ENCODE measurements at regions not wholly inside any gene's neighbourhood (a gene's known extent, or its start where the extent isn't known, plus 50 kb on each side); places are given as distances from the start of the nearest gene placed in this dataset.

DNA sequence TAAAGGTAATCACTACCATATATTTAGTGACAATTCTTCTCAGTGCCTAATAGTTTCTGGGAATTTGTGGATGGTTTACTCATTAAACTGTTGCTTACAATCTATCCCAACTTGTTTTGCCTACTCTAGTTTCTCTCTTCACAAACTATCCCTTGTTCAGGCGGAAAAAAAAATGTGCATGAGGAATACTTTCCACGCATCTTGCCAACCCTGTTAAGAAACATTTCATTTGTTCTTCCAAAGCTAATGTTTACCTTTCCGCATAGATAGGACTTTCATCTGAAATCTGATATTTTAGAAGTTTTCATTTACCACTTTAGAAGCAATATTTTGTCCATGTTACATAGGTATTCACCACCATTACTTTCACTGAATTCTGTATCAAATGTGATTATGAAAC lies 191.9 kb downstream of the MDFIC start:
- in situ Hi-C loops (cut with MboI) = no loop called here
- WGBS, 2 experiments (ENCODE audit: low coverage in 1 of 2, low lambda C conversion rate in 2 of 2, missing lambda C conversion rate in 2 of 2) = 93 to 95% methylated on average over 3 of the region's 3 CpGs
- no peaks in the 10 kb centered on the region for H4K20me1 ChIP-seq (ENCODE audit: insufficient read depth)
- no peaks in the 10 kb centered on the region for H3F3A ChIP-seq (ENCODE audit: insufficient read depth)
- no peaks in the 10 kb centered on the region for H3K79me2 ChIP-seq (ENCODE audit: insufficient read depth)
- no peak for DNase-seq
- H3K9ac ChIP-seq = no peak overlapping the region
- H3K4me1 ChIP-seq (ENCODE audit: insufficient read depth) = no peaks in the 10 kb centered on the region
- no peaks in the 10 kb centered on the region for H3K9me3 ChIP-seq (ENCODE audit: low read depth)
- no peaks in the 10 kb centered on the region; the same call in 1 of the 2 replicates for H3K9me2 ChIP-seq (ENCODE audit: insufficient read depth)
- no peaks in the 10 kb centered on the region for H3K36me3 ChIP-seq (ENCODE audit: low read depth)
- H3K27me3 ChIP-seq (replicated peaks; ENCODE audit: insufficient read depth) = no peaks in the 10 kb centered on the region
- H3K4me2 ChIP-seq (ENCODE audit: unreplicated experiment) = no peak overlapping the region
- no peak overlapping the region for H2AFZ ChIP-seq
- TF ChIP-seq EZH2phosphoT487 (IDR thresholded peaks at IDR 0.05; ENCODE audit: insufficient read depth, low read depth) = no peak
- no peak for TF ChIP-seq EZH2 (IDR thresholded peaks at IDR 0.05; ENCODE audit: insufficient read depth, poor library complexity, severe bottlenecking)
- no peak overlapping the region for H3K27ac ChIP-seq
- H3K4me3 ChIP-seq = no peak overlapping the region

DNA sequence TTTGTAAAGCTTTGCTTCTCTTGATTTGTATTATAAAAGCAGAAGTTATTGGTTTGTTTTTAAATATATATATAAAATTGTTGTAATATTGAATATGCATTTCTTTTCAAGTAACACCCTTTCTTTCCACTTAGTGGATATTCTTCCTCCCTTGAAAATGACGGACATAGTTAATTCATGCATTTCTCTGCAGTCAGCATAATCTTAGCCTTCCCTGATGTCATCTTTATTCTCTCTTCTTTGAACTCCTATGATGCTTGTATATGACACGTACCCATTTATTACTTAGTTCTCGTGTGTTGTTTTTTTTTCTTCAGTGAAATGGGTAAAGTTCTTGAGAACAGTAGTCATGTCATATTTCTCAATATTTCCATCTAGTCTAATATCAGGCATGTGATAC lies 191.2 kb downstream of the MDFIC start:
- no peaks in the 10 kb centered on the region for H3K4me1 ChIP-seq (ENCODE audit: insufficient read depth)
- H3K9me2 ChIP-seq (ENCODE audit: insufficient read depth) = no peaks in the 10 kb centered on the region; the same call in 1 of the 2 replicates
- no peaks in the 10 kb centered on the region for H3K79me2 ChIP-seq (ENCODE audit: insufficient read depth)
- WGBS, 2 experiments (ENCODE audit: low coverage in 1 of 2, low lambda C conversion rate in 2 of 2, missing lambda C conversion rate in 2 of 2) = 91 to 98% methylated on average over 3 of the region's 3 CpGs
- H3K4me2 ChIP-seq (ENCODE audit: unreplicated experiment) = no peak overlapping the region
- no peak overlapping the region for H2AFZ ChIP-seq
- in situ Hi-C loops (cut with MboI) = no loop called here
- no peak for TF ChIP-seq EZH2 (IDR thresholded peaks at IDR 0.05; ENCODE audit: insufficient read depth, poor library complexity, severe bottlenecking)
- H3K36me3 ChIP-seq (ENCODE audit: low read depth) = no peaks in the 10 kb centered on the region
- H3F3A ChIP-seq (ENCODE audit: insufficient read depth) = no peaks in the 10 kb centered on the region
- H3K27ac ChIP-seq = no peak overlapping the region
- H3K9me3 ChIP-seq (ENCODE audit: low read depth) = no peaks in the 10 kb centered on the region
- H4K20me1 ChIP-seq (ENCODE audit: insufficient read depth) = no peaks in the 10 kb centered on the region
- no peak for DNase-seq
- H3K9ac ChIP-seq = no peak overlapping the region
- H3K4me3 ChIP-seq = no peak overlapping the region
- H3K27me3 ChIP-seq (replicated peaks; ENCODE audit: insufficient read depth) = no peaks in the 10 kb centered on the region

DNA sequence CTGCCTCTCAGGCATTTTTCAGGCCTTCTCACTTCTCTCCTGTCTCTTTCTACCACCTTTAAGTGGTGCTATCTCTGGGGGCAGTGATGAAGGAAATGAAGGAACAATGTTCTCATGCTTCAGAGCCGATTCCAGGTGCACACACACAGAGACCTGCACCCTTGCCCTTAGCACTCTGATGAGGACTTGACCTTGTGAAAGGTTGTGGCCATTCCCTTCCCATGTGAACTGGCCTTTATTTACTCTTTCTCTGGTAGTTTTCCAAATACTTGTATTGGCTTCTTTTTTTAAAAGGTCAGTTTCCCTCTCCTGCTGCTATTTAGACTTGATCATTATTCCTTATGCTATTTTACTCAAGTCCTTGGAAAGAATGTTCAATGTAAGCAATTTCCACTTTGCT lies 188.6 kb downstream of the MDFIC start:
- Histone ChIP-seq H3K9me3 (ENCODE audit: low read depth) (no peaks in the 10 kb centered on the region), H3K27me3 (replicated peaks; ENCODE audit: insufficient read depth) (no peaks in the 10 kb centered on the region), H2AFZ (no peak overlapping the region), H3K36me3 (ENCODE audit: low read depth) (no peaks in the 10 kb centered on the region), H3K9ac (no peak overlapping the region), H3K27ac (no peak overlapping the region), H3K9me2 (ENCODE audit: insufficient read depth) (no peaks in the 10 kb centered on the region; the same call in 1 of the 2 replicates), H3K4me1 (ENCODE audit: insufficient read depth) (no peaks in the 10 kb centered on the region), H4K20me1 (ENCODE audit: insufficient read depth) (no peaks in the 10 kb centered on the region), H3K4me3 (no peak overlapping the region), H3F3A (ENCODE audit: insufficient read depth) (no peaks in the 10 kb centered on the region), H3K4me2 (ENCODE audit: unreplicated experiment) (no peak overlapping the region), H3K79me2 (ENCODE audit: insufficient read depth) (no peaks in the 10 kb centered on the region)
- in situ Hi-C loops (cut with MboI) = no loop called here
- no peak for DNase-seq
- WGBS, 2 experiments (ENCODE audit: low coverage in 1 of 2, low lambda C conversion rate in 2 of 2, missing lambda C conversion rate in 2 of 2) = 39 to 61% methylated on average over 1 of the region's 1 CpG
- TF ChIP-seq EZH2phosphoT487 (IDR thresholded peaks at IDR 0.05; ENCODE audit: insufficient read depth, low read depth) (no peak), EZH2 (IDR thresholded peaks at IDR 0.05; ENCODE audit: insufficient read depth, poor library complexity, severe bottlenecking) (no peak)

- no peaks in the 10 kb centered on the region for H3K4me1 ChIP-seq (ENCODE audit: insufficient read depth)
- H3F3A ChIP-seq (ENCODE audit: insufficient read depth) = no peaks in the 10 kb centered on the region
- no peaks in the 10 kb centered on the region for H3K27me3 ChIP-seq (replicated peaks; ENCODE audit: insufficient read depth)
- 78 to 86% methylated on average over 3 of the region's 3 CpGs for WGBS, 2 experiments (ENCODE audit: low coverage in 1 of 2, low lambda C conversion rate in 2 of 2, missing lambda C conversion rate in 2 of 2)
- H3K79me2 ChIP-seq (ENCODE audit: insufficient read depth) = no peaks in the 10 kb centered on the region
- no peak for DNase-seq
- TF ChIP-seq EZH2 (IDR thresholded peaks at IDR 0.05; ENCODE audit: insufficient read depth, poor library complexity, severe bottlenecking) = no peak
- no peak for TF ChIP-seq EZH2phosphoT487 (IDR thresholded peaks at IDR 0.05; ENCODE audit: insufficient read depth, low read depth)
- H3K4me2 ChIP-seq (ENCODE audit: unreplicated experiment) = no peak overlapping the region
- no peaks in the 10 kb centered on the region for H3K36me3 ChIP-seq (ENCODE audit: low read depth)
- in situ Hi-C loops (cut with MboI) = no loop called here
- H2AFZ ChIP-seq = no peak overlapping the region
- H3K9me2 ChIP-seq (ENCODE audit: insufficient read depth) = no peaks in the 10 kb centered on the region
- no peak overlapping the region for H3K9ac ChIP-seq
- H3K27ac ChIP-seq = no peak overlapping the region
- no peaks in the 10 kb centered on the region for H3K9me3 ChIP-seq (ENCODE audit: low read depth)
- H4K20me1 ChIP-seq (ENCODE audit: insufficient read depth) = no peaks in the 10 kb centered on the region
- H3K4me3 ChIP-seq = no peak overlapping the region
Observed at GRCh38 chr7:115106316-115106715, 184.4 kb downstream of the MDFIC start.

DNA sequence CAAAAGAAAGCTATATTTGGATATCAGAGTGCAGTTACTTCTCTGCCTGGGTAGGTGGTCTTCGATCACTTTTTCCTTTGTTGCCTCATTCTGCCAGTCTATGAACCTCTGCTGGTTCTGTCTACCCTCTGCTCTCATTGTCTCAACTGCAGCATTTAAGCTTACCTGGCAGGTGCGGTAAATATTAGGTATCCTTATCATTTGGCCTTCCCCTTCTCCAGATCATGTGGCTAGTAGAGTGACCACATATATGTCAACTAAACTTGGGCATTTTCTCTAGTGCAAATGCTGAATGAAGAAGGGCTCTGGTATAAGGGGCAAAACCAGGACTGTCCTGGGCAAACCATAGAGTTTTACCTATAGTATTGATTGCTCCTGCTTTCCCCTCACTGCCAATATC lies 180.8 kb downstream of the MDFIC start:
- no peak overlapping the region for H3K4me3 ChIP-seq
- no peak for DNase-seq
- no peak overlapping the region for H3K27ac ChIP-seq
- no peak overlapping the region for H3K9ac ChIP-seq
- in situ Hi-C loops (cut with MboI) = no loop called here
- no peaks in the 10 kb centered on the region for H3K36me3 ChIP-seq (ENCODE audit: low read depth)
- no peaks in the 10 kb centered on the region for H3K9me3 ChIP-seq (ENCODE audit: low read depth)
- H3K9me2 ChIP-seq (ENCODE audit: insufficient read depth) = no peaks in the 10 kb centered on the region
- no peak overlapping the region for H3K4me2 ChIP-seq (ENCODE audit: unreplicated experiment)
- H3K79me2 ChIP-seq (ENCODE audit: insufficient read depth) = no peaks in the 10 kb centered on the region
- 98 to 100% methylated on average over 2 of the region's 2 CpGs for WGBS, 2 experiments (ENCODE audit: low coverage in 1 of 2, low lambda C conversion rate in 2 of 2, missing lambda C conversion rate in 2 of 2)
- 0 out of 2 replicates have a peak, but pooled peaks cover 4% of the 10 kb centered on the region for H3K4me1 ChIP-seq (ENCODE audit: insufficient read depth)
- no peaks in the 10 kb centered on the region for H4K20me1 ChIP-seq (ENCODE audit: insufficient read depth)
- TF ChIP-seq EZH2 (IDR thresholded peaks at IDR 0.05; ENCODE audit: insufficient read depth, poor library complexity, severe bottlenecking) (no peak), EZH2phosphoT487 (IDR thresholded peaks at IDR 0.05; ENCODE audit: insufficient read depth, low read depth) (no peak)
- no peaks in the 10 kb centered on the region for H3K27me3 ChIP-seq (replicated peaks; ENCODE audit: insufficient read depth)
- H2AFZ ChIP-seq = no peak overlapping the region
- no peaks in the 10 kb centered on the region for H3F3A ChIP-seq (ENCODE audit: insufficient read depth)

Data from GM23248 (cell line).